IMR-90 (cell line): ENCODE measurements at regions not wholly inside any gene's neighbourhood (a gene's known extent, or its start where the extent isn't known, plus 50 kb on each side); places are given as distances from the start of the nearest gene placed in this dataset.

Experiments used
- ATAC-seq: fragments of 200-7000 bp; cut with Tn5 transposase; 2 replicates; pipeline ENCODE4 v1.9.1; 2020; ENCODE audit warnings: low read depth, mild to moderate bottlenecking, moderate library complexity
- BruUV-seq: library from RNA; stranded (reverse); fragments of 400-500 nt; replicated peaks from 2 replicates; lab custom pipeline; 2021; lab: Mats Ljungman, UMichigan
- CTCF ChIA-PET: fragments of 300-600 bp; formaldehyde crosslinking; extraction: SDS; loops from one replicate; lab custom pipeline; 2021; ENCODE audit warnings: antibody characterized with exemption; lab: Yijun Ruan, JAX
- POLR2A ChIA-PET: fragments of 300-600 bp; sonication (Branson Sonifier 250); formaldehyde crosslinking; loops from one replicate; lab custom pipeline; 2022; ENCODE audit warnings: antibody characterized with exemption; ENCODE audit not compliant: unreplicated experiment; lab: Charles Lee
- DNase-seq: peaks from one replicate; pipeline ENCODE4 v3.0.0; 2013
- H2AFZ ChIP-seq: replicated peaks from 2 replicates; pipeline ENCODE3; 2013; ENCODE audit warnings: low read length, mild to moderate bottlenecking; ENCODE audit not compliant: poor library complexity
- H2AK5ac ChIP-seq: 2 replicates; pipeline ENCODE4 v1.6.1; 2013; ENCODE audit warnings: low read depth, low read length, inconsistent platforms
- H2AK9ac ChIP-seq: replicated peaks from 2 replicates; pipeline ENCODE3; 2013; ENCODE audit warnings: mild to moderate bottlenecking, low read depth, low read length, moderate library complexity; ENCODE audit not compliant: poor library complexity
- H2BK120ac ChIP-seq: 2 replicates; pipeline ENCODE4 v1.6.1; 2013; ENCODE audit warnings: low read depth, low read length, inconsistent platforms
- H2BK15ac ChIP-seq: 3 replicates; pipeline ENCODE4 v1.6.1; 2013; ENCODE audit warnings: low read depth, low read length, inconsistent platforms
- H2BK20ac ChIP-seq: 2 replicates; pipeline ENCODE4 v1.6.1; 2013; ENCODE audit warnings: low read depth, mild to moderate bottlenecking, inconsistent platforms, low read length, moderate library complexity
- H2BK5ac ChIP-seq: 2 replicates; pipeline ENCODE4 v1.6.1; 2013; ENCODE audit warnings: mild to moderate bottlenecking, low read depth, low read length, inconsistent platforms; ENCODE audit not compliant: poor library complexity, severe bottlenecking
- H3K14ac ChIP-seq: replicated peaks from 2 replicates; pipeline ENCODE4 v1.6.1; 2013; ENCODE audit warnings: low read depth, low read length, inconsistent platforms
- H3K18ac ChIP-seq: 2 replicates; pipeline ENCODE4 v1.6.1; 2013; ENCODE audit warnings: low read depth, low read length, control low read depth
- H3K23ac ChIP-seq: 2 replicates; pipeline ENCODE4 v1.6.1; 2013; ENCODE audit warnings: low read depth, low read length, inconsistent platforms
- H3K27ac ChIP-seq: 2 replicates; pipeline ENCODE4 v1.5.1; 2013; ENCODE audit warnings: mild to moderate bottlenecking, control low read depth, low read length; ENCODE audit not compliant: insufficient read depth
- H3K27me3 ChIP-seq: 2 replicates; pipeline ENCODE4 v1.6.1; 2013; ENCODE audit warnings: low read length; ENCODE audit not compliant: control insufficient read depth, insufficient read depth
- H3K36me3 ChIP-seq: 2 replicates; pipeline ENCODE4 v1.6.1; 2013; ENCODE audit warnings: low read length, mixed read lengths; ENCODE audit not compliant: control insufficient read depth, insufficient read depth
- H3K4ac ChIP-seq: 2 replicates; pipeline ENCODE4 v1.6.1; 2013; ENCODE audit warnings: low read depth, low read length, inconsistent platforms
- H3K4me1 ChIP-seq: 2 replicates; pipeline ENCODE4 v1.6.1; 2013; ENCODE audit warnings: low read length, mixed read lengths; ENCODE audit not compliant: control insufficient read depth, insufficient read depth
- H3K4me2 ChIP-seq: 2 replicates; pipeline ENCODE4 v1.6.1; 2013; ENCODE audit warnings: low read depth, mild to moderate bottlenecking, control low read depth, low read length, moderate library complexity
- H3K4me3 ChIP-seq: 2 replicates; pipeline ENCODE4 v1.5.1; 2013; ENCODE audit warnings: low read depth, mild to moderate bottlenecking, control low read depth, low read length, moderate library complexity; ENCODE audit not compliant: insufficient read depth
- H3K56ac ChIP-seq: 2 replicates; pipeline ENCODE4 v1.6.1; 2013; ENCODE audit warnings: low read length, inconsistent platforms; ENCODE audit not compliant: insufficient read depth; ENCODE audit errors: extremely low read depth
- H3K79me1 ChIP-seq, 2 experiments: 2 replicates each; pipeline ENCODE4 v1.6.1; 2013; ENCODE audit warnings: low read length in 2 of 2, inconsistent platforms in 1 of 2, low read depth in 1 of 2
- H3K9ac ChIP-seq: 2 replicates; pipeline ENCODE4 v1.6.1; 2013; ENCODE audit warnings: low read depth, low read length, control low read depth
- H3K9me1 ChIP-seq: 2 replicates; pipeline ENCODE4 v1.6.1; 2013; ENCODE audit warnings: low read length, inconsistent platforms; ENCODE audit not compliant: insufficient read depth
- H3K9me3 ChIP-seq: 2 replicates; pipeline ENCODE4 v1.6.1; 2013; ENCODE audit warnings: low read length; ENCODE audit not compliant: control insufficient read depth, insufficient read depth
- H4K20me1 ChIP-seq: 2 replicates; pipeline ENCODE4 v1.6.1; 2013; ENCODE audit warnings: low read length, inconsistent platforms; ENCODE audit not compliant: insufficient read depth
- H4K5ac ChIP-seq: 2 replicates; pipeline ENCODE4 v1.6.1; 2013; ENCODE audit warnings: mild to moderate bottlenecking, low read depth, low read length, control low read depth
- H4K8ac ChIP-seq, 2 experiments: 2 replicates each; pipeline ENCODE4 v1.6.1; 2013; ENCODE audit warnings: low read depth in 2 of 2, low read length in 2 of 2, control low read depth in 1 of 2, inconsistent platforms in 1 of 2
- H4K91ac ChIP-seq: 2 replicates; pipeline ENCODE4 v1.6.1; 2013; ENCODE audit warnings: low read depth, low read length, inconsistent platforms; ENCODE audit not compliant: insufficient read depth
- BHLHE40 ChIP-seq: fragments of 150-350 bp; IDR thresholded peaks from 2 replicates; pipeline ENCODE4 v1.6.1; 2016; ENCODE audit warnings: mild to moderate bottlenecking, low read depth, low read length
- FOS ChIP-seq: fragments of 150-350 bp; IDR thresholded peaks from 2 replicates; pipeline ENCODE4 v1.6.1; 2016; ENCODE audit warnings: low read depth, low read length
- MAFK ChIP-seq: IDR thresholded peaks from 2 replicates; pipeline ENCODE4 v1.6.1; 2012; ENCODE audit warnings: low read depth, low read length, improper control_type of control experiment
- MAZ ChIP-seq: IDR thresholded peaks from 2 replicates; pipeline ENCODE4 v1.6.1; 2012; ENCODE audit warnings: low read depth, mild to moderate bottlenecking, low read length, improper control_type of control experiment, moderate library complexity, borderline replicate concordance
- MXI1 ChIP-seq: IDR thresholded peaks from 2 replicates; pipeline ENCODE4 v1.6.1; 2012; ENCODE audit warnings: low read depth, mild to moderate bottlenecking, low read length, moderate library complexity, borderline replicate concordance
- RAD21 ChIP-seq: IDR thresholded peaks from 2 replicates; pipeline ENCODE4 v1.6.1; 2012; ENCODE audit warnings: low read length, improper control_type of control experiment
- RCOR1 ChIP-seq: IDR thresholded peaks from 2 replicates; pipeline ENCODE4 v1.6.1; 2012; ENCODE audit warnings: mild to moderate bottlenecking, low read length, improper control_type of control experiment; ENCODE audit not compliant: insufficient replicate concordance
- RFX5 ChIP-seq: IDR thresholded peaks from 2 replicates; pipeline ENCODE4 v1.8.0; 2012; ENCODE audit warnings: low read depth, mild to moderate bottlenecking, low read length, moderate library complexity
- SMC3 ChIP-seq: fragments of 150-350 bp; IDR thresholded peaks from 2 replicates; pipeline ENCODE4 v1.6.1; 2016; ENCODE audit warnings: low read depth, mild to moderate bottlenecking, antibody characterized with exemption, low read length, moderate library complexity
- WGBS, 2 experiments: methylation state at CpG; one replicate each; pipeline versions ENCODE4 v1.1.5 to v1.1.7; 2013; ENCODE audit warnings: missing lambda C conversion rate in 2 of 2; ENCODE audit not compliant: insufficient read length in 1 of 2; ENCODE audit errors: extremely low coverage in 2 of 2; 5-methylcytosine and 5-hydroxymethylcytosine counted together
- dilution Hi-C: fragments of 300-500 bp; cut with HindIII; formaldehyde crosslinking; loops from one replicate; pipeline ENCODE4 v1.14.3; 2018; ENCODE audit warnings: low sequenced_read_pairs; ENCODE audit not compliant: unreplicated experiment
- in situ Hi-C: fragments of 300-500 bp; cut with MboI; formaldehyde crosslinking; loops from 3 replicates; pipeline ENCODE4 v1.14.3; 2019; ENCODE audit warnings: low sequenced_read_pairs, inconsistent platforms, mixed read lengths
- intact Hi-C: fragments of 100-400 bp; cut with micrococcal nuclease; formaldehyde crosslinking; loops from 2 replicates; pipeline ENCODE4 v1.10.0; 2022
- TF ChIP-seq, protein P1 (sequence below): conservative IDR thresholded peaks from 2 replicates; pipeline ENCODE4 v1.5.1; 2012; ENCODE audit warnings: mild to moderate bottlenecking, low read depth, low read length, improper control_type of control experiment
- TF ChIP-seq, protein P2 (sequence below): fragments of 150-350 bp; IDR thresholded peaks from 2 replicates; pipeline ENCODE4 v1.6.1; 2017; ENCODE audit warnings: mild to moderate bottlenecking, antibody characterized with exemption, low read length, low read depth
- TF ChIP-seq, protein P3 (sequence below): fragments of 150-350 bp; IDR thresholded peaks from 2 replicates; pipeline ENCODE4 v1.6.1; 2016; ENCODE audit warnings: low read depth, mild to moderate bottlenecking, low read length, moderate library complexity, borderline replicate concordance

DNA sequence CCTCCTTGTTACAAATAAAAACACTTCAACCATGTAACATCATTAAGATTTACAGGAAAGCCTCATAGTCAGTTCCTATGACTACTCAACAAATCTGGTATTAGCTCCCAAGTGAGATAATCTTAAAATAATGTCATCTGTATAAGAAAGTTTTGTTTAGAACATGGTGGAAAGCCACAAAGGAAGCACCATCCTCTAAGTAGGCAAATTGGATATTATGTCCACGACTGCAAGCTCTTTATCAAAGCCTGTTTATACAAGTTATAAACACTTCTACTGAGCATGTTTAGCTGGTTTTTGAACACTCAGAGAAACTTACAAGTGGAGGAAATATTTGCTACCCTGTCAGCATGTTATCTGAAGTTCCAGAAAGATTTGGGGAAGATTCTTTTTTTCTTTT, 349.8 kb downstream of the ARL4A start:
- no TSS peak for BruUV-seq
- Histone ChIP-seq H2BK20ac (no peak overlapping the region), H3K79me1 (no peaks in the 10 kb centered on the region), H4K8ac (no peak overlapping the region; a peak in 1 of 4 replicates), H3K4me3 (no peak overlapping the region), H4K5ac (no peak overlapping the region), H3K23ac (no peak overlapping the region), H3K9me3 (peaks cover 2% of the 10 kb centered on the region), H3K4me1 (peaks cover 7% of the 10 kb centered on the region), H4K91ac (no peak overlapping the region), H4K20me1 (no peaks in the 10 kb centered on the region), H2AK9ac (no peak overlapping the region), H3K27me3 (no peaks in the 10 kb centered on the region), H3K9me1 (peaks cover 2% of the 10 kb centered on the region), H2BK120ac (0 out of 2 replicates have a peak overlapping the region, but pooled peaks have one; percentile 61), H3K18ac (no peak overlapping the region), H3K14ac (no peak overlapping the region), H3K36me3 (no peaks in the 10 kb centered on the region), H3K27ac (peak overlapping the region; percentile 24; the same call in 1 of the 2 replicates), H2AK5ac (no peak overlapping the region), H3K56ac (no peak overlapping the region), H3K4me2 (0 out of 2 replicates have a peak overlapping the region, but pooled peaks have one; percentile 24), H2BK15ac (no peak overlapping the region), H2BK5ac (peak overlapping the region; percentile 82), H3K4ac (peak overlapping the region; percentile 42; the same call in 1 of the 2 replicates), H3K9ac (no peak overlapping the region), H2AFZ (no peak overlapping the region)
- dilution Hi-C loops, result no loop called here
- ATAC-seq (peak; percentile 91), DNase-seq (peak; percentile 94)
- in situ Hi-C loops, result no loop called here
- whole genome bisulfite sequencing, 2 experiments, result no CpG with 5 or more reads among the region's 1 CpG
- intact Hi-C loops, result loop anchor here (2.0 to 5.0 kb wide), 2 partner anchors 40 to 350 kb away; partner anchors contain the start of gene ARL4A
- ChIA-PET POLR2A (interaction anchor here (0.6 kb wide), 1 partner anchor 95 kb away, joined by 3 read pairs; no protein-coding TSS in a partner anchor), CTCF (interaction anchor here (0.6 to 1.1 kb wide), 2 partner anchors 108 to 350 kb away, joined by 3 read pairs; partner anchors contain the start of gene ARL4A)
- TF ChIP-seq BHLHE40 (peak; percentile 65; the same call in 1 of the 2 replicates), RAD21 (no peak), MAZ (no peak), RFX5 (no peak), FOS (peak; percentile 52; the same call in 1 of the 2 replicates), MXI1 (no peak), MAFK (peak; percentile 36), RCOR1 (no peak), SMC3 (no peak)
- TF ChIP-seq, protein P1, sequence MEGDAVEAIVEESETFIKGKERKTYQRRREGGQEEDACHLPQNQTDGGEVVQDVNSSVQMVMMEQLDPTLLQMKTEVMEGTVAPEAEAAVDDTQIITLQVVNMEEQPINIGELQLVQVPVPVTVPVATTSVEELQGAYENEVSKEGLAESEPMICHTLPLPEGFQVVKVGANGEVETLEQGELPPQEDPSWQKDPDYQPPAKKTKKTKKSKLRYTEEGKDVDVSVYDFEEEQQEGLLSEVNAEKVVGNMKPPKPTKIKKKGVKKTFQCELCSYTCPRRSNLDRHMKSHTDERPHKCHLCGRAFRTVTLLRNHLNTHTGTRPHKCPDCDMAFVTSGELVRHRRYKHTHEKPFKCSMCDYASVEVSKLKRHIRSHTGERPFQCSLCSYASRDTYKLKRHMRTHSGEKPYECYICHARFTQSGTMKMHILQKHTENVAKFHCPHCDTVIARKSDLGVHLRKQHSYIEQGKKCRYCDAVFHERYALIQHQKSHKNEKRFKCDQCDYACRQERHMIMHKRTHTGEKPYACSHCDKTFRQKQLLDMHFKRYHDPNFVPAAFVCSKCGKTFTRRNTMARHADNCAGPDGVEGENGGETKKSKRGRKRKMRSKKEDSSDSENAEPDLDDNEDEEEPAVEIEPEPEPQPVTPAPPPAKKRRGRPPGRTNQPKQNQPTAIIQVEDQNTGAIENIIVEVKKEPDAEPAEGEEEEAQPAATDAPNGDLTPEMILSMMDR, result no peak
- TF ChIP-seq, protein P2, sequence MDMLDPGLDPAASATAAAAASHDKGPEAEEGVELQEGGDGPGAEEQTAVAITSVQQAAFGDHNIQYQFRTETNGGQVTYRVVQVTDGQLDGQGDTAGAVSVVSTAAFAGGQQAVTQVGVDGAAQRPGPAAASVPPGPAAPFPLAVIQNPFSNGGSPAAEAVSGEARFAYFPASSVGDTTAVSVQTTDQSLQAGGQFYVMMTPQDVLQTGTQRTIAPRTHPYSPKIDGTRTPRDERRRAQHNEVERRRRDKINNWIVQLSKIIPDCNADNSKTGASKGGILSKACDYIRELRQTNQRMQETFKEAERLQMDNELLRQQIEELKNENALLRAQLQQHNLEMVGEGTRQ, result no peak
- TF ChIP-seq, protein P3, sequence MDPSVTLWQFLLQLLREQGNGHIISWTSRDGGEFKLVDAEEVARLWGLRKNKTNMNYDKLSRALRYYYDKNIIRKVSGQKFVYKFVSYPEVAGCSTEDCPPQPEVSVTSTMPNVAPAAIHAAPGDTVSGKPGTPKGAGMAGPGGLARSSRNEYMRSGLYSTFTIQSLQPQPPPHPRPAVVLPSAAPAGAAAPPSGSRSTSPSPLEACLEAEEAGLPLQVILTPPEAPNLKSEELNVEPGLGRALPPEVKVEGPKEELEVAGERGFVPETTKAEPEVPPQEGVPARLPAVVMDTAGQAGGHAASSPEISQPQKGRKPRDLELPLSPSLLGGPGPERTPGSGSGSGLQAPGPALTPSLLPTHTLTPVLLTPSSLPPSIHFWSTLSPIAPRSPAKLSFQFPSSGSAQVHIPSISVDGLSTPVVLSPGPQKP, result no peak
